B cell (primary cell): ENCODE measurements at regions not wholly inside any gene's neighbourhood (a gene's known extent, or its start where the extent isn't known, plus 50 kb on each side); places are given as distances from the start of the nearest gene placed in this dataset.

ENCODE experiments used
- EZH2 ChIP-seq: IDR thresholded peaks from 2 replicates; pipeline ENCODE4 v1.6.1; 2012; ENCODE audit warnings: borderline replicate concordance, low read depth, mild to moderate bottlenecking, moderate library complexity, low read length; ENCODE audit not compliant: insufficient read depth, poor library complexity, severe bottlenecking
- TF ChIP-seq, protein P1 (sequence below): fragments of 200-600 bp; IDR thresholded peaks from one replicate; pipeline ENCODE4 v1.8.0; 2022; ENCODE audit warnings: antibody characterized with exemption, mild to moderate bottlenecking

DNA sequence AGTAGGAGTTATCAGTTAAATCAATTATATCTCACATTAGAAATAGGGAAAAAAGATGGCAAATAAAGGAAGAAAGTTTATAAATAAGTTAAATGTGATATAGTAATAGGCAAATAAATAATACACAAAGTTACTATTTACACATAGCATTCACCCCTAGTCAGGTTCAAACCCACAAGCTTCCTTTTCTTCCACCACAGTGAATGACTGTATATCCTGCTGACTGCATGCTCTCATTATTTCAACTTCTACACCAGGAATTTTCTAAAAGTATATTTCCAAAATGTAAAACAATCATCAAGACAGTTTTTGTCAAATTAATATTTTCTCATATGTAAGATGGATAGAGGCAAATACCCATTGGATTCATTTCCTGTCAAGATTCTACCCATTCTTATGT is 548.6 kb upstream of the SLITRK5 start:
- no peak for TF ChIP-seq EZH2
- TF ChIP-seq, protein P1, sequence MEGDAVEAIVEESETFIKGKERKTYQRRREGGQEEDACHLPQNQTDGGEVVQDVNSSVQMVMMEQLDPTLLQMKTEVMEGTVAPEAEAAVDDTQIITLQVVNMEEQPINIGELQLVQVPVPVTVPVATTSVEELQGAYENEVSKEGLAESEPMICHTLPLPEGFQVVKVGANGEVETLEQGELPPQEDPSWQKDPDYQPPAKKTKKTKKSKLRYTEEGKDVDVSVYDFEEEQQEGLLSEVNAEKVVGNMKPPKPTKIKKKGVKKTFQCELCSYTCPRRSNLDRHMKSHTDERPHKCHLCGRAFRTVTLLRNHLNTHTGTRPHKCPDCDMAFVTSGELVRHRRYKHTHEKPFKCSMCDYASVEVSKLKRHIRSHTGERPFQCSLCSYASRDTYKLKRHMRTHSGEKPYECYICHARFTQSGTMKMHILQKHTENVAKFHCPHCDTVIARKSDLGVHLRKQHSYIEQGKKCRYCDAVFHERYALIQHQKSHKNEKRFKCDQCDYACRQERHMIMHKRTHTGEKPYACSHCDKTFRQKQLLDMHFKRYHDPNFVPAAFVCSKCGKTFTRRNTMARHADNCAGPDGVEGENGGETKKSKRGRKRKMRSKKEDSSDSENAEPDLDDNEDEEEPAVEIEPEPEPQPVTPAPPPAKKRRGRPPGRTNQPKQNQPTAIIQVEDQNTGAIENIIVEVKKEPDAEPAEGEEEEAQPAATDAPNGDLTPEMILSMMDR: no peak
